Activated T-helper 17 cell treated with anti-CD3 and anti-CD28 coated beads, Interleukin-2, amount 50 U/mL, for 72 hours (primary cell): ENCODE measurements at regions not wholly inside any gene's neighbourhood (a gene's known extent, or its start where the extent isn't known, plus 50 kb on each side); places are given as distances from the start of the nearest gene placed in this dataset.

Source experiments
- ATAC-seq: fragments of 150-1000 bp; cut with Tn5 transposase; replicated peaks from 2 replicates; pipeline ENCODE4 v1.10.0; 2021; ENCODE audit warnings: mild to moderate bottlenecking, moderate library complexity
- H3K27ac Mint-ChIP-seq: one replicate; pipeline ENCODE4 v1.8.0; 2022; ENCODE audit warnings: mixed read lengths
- H3K27me3 Mint-ChIP-seq: one replicate; pipeline ENCODE4 v1.8.0; 2022; ENCODE audit warnings: mixed read lengths
- H3K36me3 Mint-ChIP-seq: one replicate; pipeline ENCODE4 v1.8.0; 2022; ENCODE audit warnings: low read depth, mild to moderate bottlenecking, mixed read lengths
- H3K4me1 Mint-ChIP-seq: one replicate; pipeline ENCODE4 v1.8.0; 2022; ENCODE audit warnings: mixed read lengths
- H3K4me3 Mint-ChIP-seq: one replicate; pipeline ENCODE4 v1.8.0; 2022; ENCODE audit warnings: mild to moderate bottlenecking, mixed read lengths
- H3K9me3 Mint-ChIP-seq: one replicate; pipeline ENCODE4 v1.8.0; 2022; ENCODE audit warnings: mixed read lengths

DNA sequence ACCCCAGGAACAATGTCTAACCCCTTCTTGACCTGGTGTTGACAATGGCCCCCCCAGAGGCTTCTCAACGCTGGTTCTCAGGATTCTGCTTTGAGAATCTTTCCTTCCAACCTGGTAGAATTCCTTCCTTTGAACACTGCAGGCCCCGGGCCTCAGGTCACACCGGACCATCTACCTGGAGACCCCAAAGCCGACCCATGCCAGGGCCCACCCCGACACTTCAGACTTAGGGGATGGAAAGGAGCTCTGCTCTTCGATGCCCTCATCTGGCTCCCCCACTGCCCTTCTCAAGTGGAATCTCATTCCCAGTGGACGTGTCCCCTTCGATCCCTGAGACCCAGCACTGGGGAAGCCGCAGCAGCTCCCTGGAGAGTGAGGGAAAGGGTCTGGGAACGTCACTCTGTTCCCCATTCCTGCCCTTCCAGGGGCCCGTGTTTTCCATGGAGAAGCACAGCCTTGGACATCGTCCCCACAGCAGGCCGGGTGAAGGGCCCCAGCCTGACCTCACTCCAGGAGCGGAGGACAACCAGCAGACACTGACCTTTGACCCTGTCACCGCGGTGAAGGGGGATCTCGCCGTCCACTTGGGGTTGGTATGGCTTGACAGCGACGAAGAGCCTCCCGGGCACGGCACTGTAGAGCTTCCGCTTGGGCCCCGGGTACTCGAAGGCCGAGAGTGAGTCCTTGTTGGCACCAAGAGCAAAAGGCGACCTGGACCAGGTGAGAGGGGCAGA is 408.3 kb downstream of the CTTN start:
- Mint-ChIP-seq H3K4me1 (no peaks in the 10 kb centered on the region), H3K36me3 (no peaks in the 10 kb centered on the region), H3K9me3 (peaks cover 3% of the 10 kb centered on the region), H3K27ac (no peak overlapping the region), H3K4me3 (no peak overlapping the region), H3K27me3 (peaks cover 14% of the 10 kb centered on the region)
- ATAC-seq, result no peak

DNA sequence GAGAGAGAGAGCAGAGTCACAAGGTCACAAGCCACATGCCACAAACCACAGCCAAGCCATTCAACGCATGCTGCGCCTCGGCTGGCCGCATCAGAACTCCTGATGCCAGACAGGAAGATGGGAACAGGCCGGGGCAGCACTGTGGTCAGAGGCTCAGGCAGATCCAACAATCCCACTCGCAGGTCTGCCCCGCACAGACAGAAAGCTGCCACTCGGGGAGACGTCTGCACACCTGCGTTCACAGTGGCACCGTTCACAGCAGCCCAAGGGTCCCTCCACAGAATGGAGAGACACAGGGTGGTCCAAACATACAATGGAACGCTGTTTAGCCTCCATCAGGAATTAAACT is 408.8 kb downstream of the CTTN start:
- Mint-ChIP-seq H3K27me3 (peaks cover 16% of the 10 kb centered on the region), H3K9me3 (peaks cover 3% of the 10 kb centered on the region), H3K4me3 (no peak overlapping the region), H3K36me3 (no peaks in the 10 kb centered on the region), H3K27ac (no peak overlapping the region), H3K4me1 (no peaks in the 10 kb centered on the region)
- no peak for ATAC-seq

DNA sequence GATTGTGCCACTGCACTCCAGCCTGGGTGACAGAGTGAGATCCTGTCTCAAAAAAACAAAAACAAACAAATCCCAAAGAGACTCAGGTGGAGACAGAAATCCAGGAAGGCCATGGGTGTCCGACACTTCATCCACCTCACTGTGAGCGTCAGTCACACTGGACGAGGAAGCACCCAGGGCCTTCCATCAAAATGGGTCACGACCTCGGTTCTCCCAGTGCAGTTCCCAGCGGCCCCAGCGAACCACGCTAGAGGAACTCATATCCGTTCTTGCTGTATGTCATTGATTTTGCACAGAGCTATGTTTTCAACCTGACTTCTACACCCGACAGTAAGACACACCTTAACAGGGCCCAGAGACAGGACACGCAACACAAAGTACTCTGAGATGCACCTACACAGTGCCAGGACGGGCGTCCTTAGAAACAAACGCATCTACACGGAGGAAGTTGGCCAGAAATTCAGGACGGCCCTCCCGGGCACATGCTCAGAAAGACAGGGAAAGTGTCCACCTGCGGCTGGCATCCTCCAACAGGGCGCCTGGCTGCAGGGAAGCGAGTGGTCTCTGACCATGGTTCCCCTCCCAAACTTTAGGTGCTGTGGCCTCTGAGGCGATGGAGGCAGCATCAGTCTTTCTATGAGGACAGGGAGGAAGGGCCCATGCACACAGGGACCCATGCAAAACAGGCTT is 410.5 kb downstream of the CTTN start:
- Mint-ChIP-seq H3K4me3 (no peak overlapping the region), H3K27me3 (peaks cover 10% of the 10 kb centered on the region), H3K27ac (no peak overlapping the region), H3K36me3 (no peaks in the 10 kb centered on the region), H3K4me1 (no peaks in the 10 kb centered on the region), H3K9me3 (no peaks in the 10 kb centered on the region)
- no peak for ATAC-seq

DNA sequence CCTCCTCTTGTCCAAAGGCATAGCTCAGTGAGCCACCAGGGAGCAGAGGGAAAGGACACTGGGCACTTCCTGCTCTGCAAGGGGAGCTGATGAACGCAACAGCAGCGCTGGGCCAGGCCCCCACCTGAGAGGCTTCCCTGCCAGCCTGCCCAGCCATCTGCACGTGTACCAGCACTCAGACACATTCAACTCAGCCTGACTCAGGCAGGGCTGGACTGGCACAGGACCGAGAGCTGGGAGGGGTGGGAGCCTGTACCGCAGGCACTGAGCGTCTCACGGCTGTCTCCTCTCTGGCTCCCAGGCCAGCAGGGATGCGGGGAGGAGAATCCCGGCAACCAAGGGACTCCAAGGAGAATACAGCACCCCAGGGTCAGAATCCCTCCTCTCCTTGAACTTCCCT is 411.8 kb downstream of the CTTN start:
- peaks cover 8% of the 10 kb centered on the region for H3K27me3 Mint-ChIP-seq
- no peak overlapping the region for H3K27ac Mint-ChIP-seq
- ATAC-seq, result no peak
- no peaks in the 10 kb centered on the region for H3K36me3 Mint-ChIP-seq
- no peaks in the 10 kb centered on the region for H3K4me1 Mint-ChIP-seq
- H3K4me3 Mint-ChIP-seq, result no peak overlapping the region
- no peaks in the 10 kb centered on the region for H3K9me3 Mint-ChIP-seq

DNA sequence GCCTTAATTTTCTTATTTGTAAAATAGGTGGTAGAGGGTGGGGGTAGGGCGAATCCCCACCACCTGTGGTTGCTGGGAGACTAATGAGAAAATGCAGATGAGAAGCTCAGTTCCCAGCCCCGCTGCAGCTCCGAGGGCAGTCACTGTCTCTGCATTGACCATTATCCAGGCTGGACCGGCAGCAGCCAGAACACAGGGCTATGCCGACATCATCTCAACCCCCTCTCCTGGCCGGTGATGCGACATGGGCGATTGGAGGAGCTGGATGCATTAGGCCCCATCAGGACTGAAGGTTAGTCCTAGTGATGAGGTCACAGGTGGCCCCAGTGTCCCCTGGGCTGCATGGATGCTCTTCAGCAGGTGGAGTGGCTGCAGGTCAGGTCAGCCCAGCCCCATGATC is 412.4 kb downstream of the CTTN start:
- Mint-ChIP-seq H3K4me1 (no peaks in the 10 kb centered on the region), H3K27me3 (peaks cover 8% of the 10 kb centered on the region), H3K36me3 (no peaks in the 10 kb centered on the region), H3K9me3 (no peaks in the 10 kb centered on the region), H3K4me3 (no peak overlapping the region), H3K27ac (no peak overlapping the region)
- ATAC-seq, result no peak

DNA sequence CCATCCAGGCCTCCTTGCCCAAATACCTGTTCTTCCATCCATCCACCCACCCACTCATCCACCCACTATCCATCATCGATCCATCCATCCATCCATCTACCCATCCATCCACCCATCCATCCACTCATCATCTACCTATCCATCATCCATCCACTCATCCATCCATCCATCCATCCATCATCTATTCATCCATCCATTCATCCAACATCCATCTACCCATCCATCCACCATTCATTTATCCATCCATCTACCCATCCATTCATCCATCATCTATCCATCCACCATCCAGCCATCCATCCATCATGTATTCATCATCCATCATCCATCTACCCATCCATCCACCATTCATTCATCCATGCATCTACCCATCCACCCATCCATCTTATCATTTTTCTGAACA is 413.2 kb downstream of the CTTN start:
- H3K9me3 Mint-ChIP-seq, result no peaks in the 10 kb centered on the region
- no peak overlapping the region for H3K4me3 Mint-ChIP-seq
- no peaks in the 10 kb centered on the region for H3K4me1 Mint-ChIP-seq
- no peak for ATAC-seq
- H3K36me3 Mint-ChIP-seq, result no peaks in the 10 kb centered on the region
- H3K27ac Mint-ChIP-seq, result no peak overlapping the region
- peaks cover 8% of the 10 kb centered on the region for H3K27me3 Mint-ChIP-seq

DNA sequence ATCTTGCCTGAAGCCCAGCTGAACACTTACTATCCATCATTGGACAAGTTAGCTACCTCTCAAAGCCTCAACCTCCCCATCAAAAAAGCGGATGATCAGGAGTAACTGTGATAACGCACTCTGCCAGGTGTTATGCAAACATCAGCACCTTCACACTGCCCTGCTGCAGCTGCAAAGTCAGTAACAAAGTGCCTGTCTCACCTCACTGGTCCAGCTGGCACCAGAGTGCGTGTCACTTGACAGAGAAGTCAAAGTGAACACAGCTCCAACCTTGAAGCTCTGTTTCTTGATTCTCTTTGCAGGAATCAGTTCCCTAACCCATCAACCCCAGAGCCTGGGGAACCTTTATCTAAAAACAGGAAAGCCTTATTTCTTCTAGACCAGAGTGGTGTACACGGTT is 413.6 kb downstream of the CTTN start:
- no peaks in the 10 kb centered on the region for H3K9me3 Mint-ChIP-seq
- H3K27ac Mint-ChIP-seq, result no peak overlapping the region
- H3K27me3 Mint-ChIP-seq, result peaks cover 8% of the 10 kb centered on the region
- no peak overlapping the region for H3K4me3 Mint-ChIP-seq
- H3K4me1 Mint-ChIP-seq, result no peaks in the 10 kb centered on the region
- no peak for ATAC-seq
- no peaks in the 10 kb centered on the region for H3K36me3 Mint-ChIP-seq

DNA sequence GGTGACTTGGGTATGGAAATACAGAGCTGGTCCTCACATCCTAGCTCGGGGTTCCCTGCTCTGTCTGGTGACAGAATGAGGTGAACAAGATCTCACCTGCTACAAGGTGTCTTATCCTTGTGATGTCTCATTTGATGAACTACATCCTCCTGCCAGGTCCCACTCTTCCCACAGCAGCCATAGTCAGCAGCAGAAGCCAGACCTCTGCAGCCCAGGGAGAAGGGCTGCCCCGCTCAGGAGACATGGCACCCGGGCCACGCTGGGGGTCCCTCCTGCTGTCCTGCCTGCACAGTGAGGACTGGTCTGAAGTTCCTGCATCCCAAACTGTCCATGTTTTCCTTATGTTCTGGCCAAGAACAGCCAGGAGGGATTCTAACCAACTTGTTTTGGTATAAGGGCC is 414.1 kb downstream of the CTTN start:
- Mint-ChIP-seq H3K4me3 (no peak overlapping the region), H3K9me3 (no peaks in the 10 kb centered on the region), H3K27ac (no peak overlapping the region), H3K36me3 (no peaks in the 10 kb centered on the region), H3K4me1 (no peaks in the 10 kb centered on the region), H3K27me3 (peaks cover 8% of the 10 kb centered on the region)
- no peak for ATAC-seq

DNA sequence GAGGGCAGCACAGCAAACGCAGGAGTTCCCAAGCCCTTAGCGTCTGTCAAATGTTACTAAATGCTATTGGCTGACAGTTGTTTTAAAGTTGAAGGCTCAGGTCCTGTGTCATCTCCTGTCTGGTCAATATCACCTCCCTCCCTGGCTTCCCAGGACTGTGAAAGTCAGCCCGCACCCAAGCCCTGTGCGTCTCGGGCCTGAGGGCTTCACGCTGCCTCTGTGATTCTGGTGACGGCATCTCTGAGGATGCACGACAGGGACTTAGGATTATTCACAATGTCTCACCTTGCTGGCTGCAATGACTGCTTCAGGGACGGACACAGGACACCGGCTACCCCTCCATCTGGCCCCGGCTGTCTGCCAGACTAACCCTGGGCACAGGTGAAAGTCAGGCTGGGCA is 415.3 kb downstream of the CTTN start:
- H3K36me3 Mint-ChIP-seq, result no peaks in the 10 kb centered on the region
- H3K27ac Mint-ChIP-seq, result no peak overlapping the region
- H3K9me3 Mint-ChIP-seq, result no peaks in the 10 kb centered on the region
- no peak for ATAC-seq
- H3K27me3 Mint-ChIP-seq, result peaks cover 12% of the 10 kb centered on the region
- no peaks in the 10 kb centered on the region for H3K4me1 Mint-ChIP-seq
- H3K4me3 Mint-ChIP-seq, result no peak overlapping the region

DNA sequence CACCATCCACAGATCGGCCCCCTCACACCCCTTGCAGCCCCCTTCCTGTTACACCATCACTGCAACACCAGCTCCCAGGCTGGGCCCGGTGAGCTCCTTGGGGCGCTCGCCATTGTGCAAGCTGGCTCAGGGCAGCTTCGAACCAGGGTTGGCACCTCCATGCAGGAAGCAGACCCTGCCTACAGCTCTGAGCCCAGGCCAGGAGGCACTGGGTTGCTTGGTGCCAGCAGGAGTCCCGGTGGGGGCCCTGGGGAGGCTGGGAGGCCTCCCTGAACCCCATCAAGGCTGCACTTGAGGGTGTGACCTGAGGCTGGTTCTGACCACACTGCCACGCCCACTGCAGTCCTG is 417.1 kb downstream of the CTTN start:
- Mint-ChIP-seq H3K9me3 (no peaks in the 10 kb centered on the region), H3K27me3 (peaks cover 8% of the 10 kb centered on the region), H3K27ac (no peak overlapping the region), H3K36me3 (no peaks in the 10 kb centered on the region), H3K4me1 (no peaks in the 10 kb centered on the region), H3K4me3 (no peak overlapping the region)
- ATAC-seq, result no peak

DNA sequence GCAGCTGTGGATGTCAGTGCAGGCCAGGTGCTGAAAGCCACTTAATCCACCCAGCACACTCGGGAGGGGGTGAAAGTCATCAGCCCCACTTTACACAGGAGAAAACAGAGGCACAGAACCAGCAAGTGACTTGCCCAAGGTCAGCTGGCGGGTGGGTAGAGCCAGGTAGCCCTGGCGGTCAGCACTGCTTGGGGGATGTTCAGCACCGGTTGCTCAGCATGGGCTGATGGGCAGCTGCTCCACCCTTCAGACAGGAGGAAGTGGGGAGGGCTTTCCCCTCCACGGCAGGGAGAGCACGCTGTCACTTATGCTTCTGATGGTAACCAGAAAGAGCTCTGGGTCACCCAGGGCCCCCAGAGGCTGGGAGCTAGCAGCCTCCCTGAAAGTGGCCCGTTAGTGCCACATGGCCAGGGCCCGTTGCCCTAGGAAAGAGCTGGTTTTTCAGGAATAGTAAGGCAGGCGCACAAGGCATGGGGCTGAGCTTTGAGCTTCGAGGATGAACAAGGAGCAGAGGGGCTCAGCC is 417.9 kb downstream of the CTTN start:
- Mint-ChIP-seq H3K27me3 (peaks cover 8% of the 10 kb centered on the region), H3K27ac (no peak overlapping the region), H3K4me1 (no peaks in the 10 kb centered on the region), H3K9me3 (no peaks in the 10 kb centered on the region), H3K36me3 (no peaks in the 10 kb centered on the region), H3K4me3 (no peak overlapping the region)
- no peak for ATAC-seq

DNA sequence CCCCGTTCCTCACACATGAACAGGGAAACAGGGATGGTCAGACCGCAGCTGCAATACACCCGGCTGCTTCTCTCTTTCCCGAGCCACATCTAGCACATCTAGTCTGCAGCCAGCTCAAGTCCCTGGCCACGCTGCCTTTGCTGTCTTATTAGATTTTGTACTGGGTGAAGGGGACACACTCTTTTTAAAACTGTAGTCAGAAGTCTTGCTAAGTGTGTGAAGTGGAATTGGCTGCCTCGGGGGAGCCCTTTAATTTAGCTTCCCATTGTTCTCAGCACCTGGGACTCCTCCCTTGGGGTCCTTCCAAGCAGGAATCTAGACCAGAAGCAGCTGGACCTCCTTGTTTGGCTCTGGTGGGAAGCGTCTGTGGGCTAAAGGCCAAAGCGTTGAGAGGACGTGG is 420.0 kb downstream of the CTTN start:
- H3K4me3 Mint-ChIP-seq, result no peak overlapping the region
- no peaks in the 10 kb centered on the region for H3K9me3 Mint-ChIP-seq
- H3K27ac Mint-ChIP-seq, result no peak overlapping the region

DNA sequence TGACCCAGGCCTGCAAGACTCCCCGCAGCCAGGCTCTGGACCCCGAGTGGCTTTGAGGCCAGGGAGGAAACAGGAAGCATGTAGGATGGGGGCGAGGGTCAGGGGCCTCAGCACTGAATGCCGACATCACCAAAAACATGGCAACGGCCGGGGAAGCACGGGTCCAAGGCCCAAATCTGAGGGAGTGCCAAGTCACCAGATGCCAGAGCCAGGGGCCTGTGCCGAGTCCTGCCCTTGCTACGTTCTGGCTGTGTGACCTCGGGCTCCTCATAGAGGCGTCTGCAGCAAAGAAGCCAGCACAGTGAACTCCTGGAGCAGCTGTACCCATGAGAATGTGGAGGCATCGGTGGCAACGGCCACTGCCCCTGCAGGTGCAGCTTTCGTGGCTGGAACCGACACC is 420.7 kb downstream of the CTTN start:
- H3K9me3 Mint-ChIP-seq, result no peaks in the 10 kb centered on the region
- H3K36me3 Mint-ChIP-seq, result no peaks in the 10 kb centered on the region
- H3K27me3 Mint-ChIP-seq, result peaks cover 14% of the 10 kb centered on the region
- H3K27ac Mint-ChIP-seq, result no peak overlapping the region
- no peak overlapping the region for H3K4me3 Mint-ChIP-seq
- no peaks in the 10 kb centered on the region for H3K4me1 Mint-ChIP-seq
- ATAC-seq, result no peak

More for the DNA sequence above, 420.0 kb downstream of the CTTN start:
- Mint-ChIP-seq H3K4me1 (no peaks in the 10 kb centered on the region), H3K27me3 (peaks cover 10% of the 10 kb centered on the region), H3K36me3 (no peaks in the 10 kb centered on the region)
- no peak for ATAC-seq

DNA sequence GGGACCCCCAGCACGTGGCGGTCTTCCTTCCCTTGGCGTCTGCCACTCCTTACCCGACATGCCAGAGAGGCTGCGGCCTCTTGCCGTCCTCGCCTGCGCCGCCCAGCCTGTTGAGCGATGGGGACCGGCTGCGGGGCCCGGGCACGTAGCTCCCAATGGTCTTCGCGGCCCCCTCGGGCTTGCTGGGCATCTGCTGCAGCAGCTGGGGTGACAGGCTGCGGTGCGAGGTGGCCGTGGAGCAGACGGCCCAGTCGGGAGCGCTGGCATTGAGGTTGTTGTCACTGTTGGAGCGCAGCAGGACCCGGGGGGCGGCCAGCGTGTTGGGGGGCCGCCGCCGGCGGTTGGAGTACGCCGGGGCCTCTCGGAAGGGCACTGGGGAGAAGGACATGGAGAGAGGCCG is 422.0 kb downstream of the CTTN start:
- H3K4me3 Mint-ChIP-seq, result no peak overlapping the region
- H3K27me3 Mint-ChIP-seq, result peaks cover 20% of the 10 kb centered on the region
- ATAC-seq, result no peak
- no peaks in the 10 kb centered on the region for H3K4me1 Mint-ChIP-seq
- H3K27ac Mint-ChIP-seq, result no peak overlapping the region
- H3K9me3 Mint-ChIP-seq, result no peaks in the 10 kb centered on the region
- no peaks in the 10 kb centered on the region for H3K36me3 Mint-ChIP-seq

DNA sequence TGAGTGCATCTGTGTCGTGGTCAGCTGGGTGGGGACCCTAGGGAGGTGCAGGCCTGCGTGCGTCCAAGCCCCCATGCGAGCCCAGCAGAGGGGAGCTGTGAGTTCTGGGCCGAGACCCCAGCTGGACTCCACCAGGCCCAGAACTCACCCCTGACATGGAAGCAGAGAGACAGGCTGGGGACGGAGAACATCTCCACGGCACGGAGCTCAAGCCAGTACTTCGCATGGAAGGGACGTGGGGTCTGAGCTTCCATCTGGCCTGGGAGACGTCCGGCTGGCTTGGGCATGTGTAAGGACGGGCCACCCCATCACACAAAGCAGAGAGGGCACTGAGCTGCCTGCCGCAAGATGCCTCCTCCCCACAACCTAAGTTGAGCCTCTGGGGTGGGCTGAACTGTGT is 422.4 kb downstream of the CTTN start:
- Mint-ChIP-seq H3K27me3 (peaks cover 24% of the 10 kb centered on the region), H3K4me3 (no peak overlapping the region), H3K27ac (no peak overlapping the region), H3K4me1 (no peaks in the 10 kb centered on the region), H3K9me3 (no peaks in the 10 kb centered on the region), H3K36me3 (no peaks in the 10 kb centered on the region)
- ATAC-seq, result no peak
